ENCODE measurements at regions not wholly inside any gene's neighbourhood (a gene's known extent, or its start where the extent isn't known, plus 50 kb on each side); places are given as distances from the start of the nearest gene placed in this dataset.

GRCh38 chr1:67948151-67949080, 102.0 kb downstream of the DIRAS3 start:
- peak; percentile 86 for DNase-seq (ENCODE audit: low read depth)

DNA sequence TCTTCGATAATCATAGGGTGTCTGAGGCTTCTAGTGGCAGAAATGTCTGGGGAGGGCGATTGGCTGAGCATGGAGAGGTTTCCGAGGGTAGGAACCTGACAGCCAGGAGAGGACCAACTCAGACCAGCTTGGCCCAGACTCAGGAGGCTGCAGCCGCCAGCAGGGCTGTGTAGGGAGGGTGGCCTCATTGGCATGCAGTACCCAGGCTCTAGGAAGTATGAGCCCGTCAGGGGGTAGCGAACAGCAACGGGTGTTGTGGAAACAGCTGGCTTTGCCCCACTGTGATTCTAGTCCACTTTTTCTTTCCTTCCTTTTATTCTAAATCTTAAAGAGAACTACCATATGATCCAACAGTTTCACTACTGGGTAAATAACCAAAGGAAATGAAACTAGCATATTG, 103.3 kb downstream of the DIRAS3 start:
- no peak for DNase-seq (ENCODE audit: low read depth)

- no peak for DNase-seq (ENCODE audit: low read depth)
Observed at GRCh38 chr1:67945733-67946374, 104.6 kb downstream of the DIRAS3 start.

DNA sequence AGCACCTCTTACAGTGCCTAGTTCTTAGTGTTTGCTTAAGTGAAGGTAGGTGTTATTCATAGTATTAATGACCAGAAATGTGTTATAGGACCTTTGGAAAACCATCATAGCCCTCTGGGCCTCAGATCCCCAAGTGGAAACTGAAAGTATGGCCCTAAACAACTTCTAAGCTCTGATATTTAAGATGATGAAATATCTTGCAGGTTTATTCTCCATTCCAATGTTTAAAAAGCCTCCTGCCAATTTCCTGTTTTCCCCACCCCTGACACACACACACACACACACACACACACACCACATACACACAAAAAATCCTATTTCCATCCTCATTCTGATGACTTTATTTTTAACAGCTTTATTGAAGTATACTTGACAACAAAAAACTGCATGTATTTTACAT, 108.2 kb downstream of the DIRAS3 start:
- peak; percentile 20 for DNase-seq (ENCODE audit: low read depth)

DNA sequence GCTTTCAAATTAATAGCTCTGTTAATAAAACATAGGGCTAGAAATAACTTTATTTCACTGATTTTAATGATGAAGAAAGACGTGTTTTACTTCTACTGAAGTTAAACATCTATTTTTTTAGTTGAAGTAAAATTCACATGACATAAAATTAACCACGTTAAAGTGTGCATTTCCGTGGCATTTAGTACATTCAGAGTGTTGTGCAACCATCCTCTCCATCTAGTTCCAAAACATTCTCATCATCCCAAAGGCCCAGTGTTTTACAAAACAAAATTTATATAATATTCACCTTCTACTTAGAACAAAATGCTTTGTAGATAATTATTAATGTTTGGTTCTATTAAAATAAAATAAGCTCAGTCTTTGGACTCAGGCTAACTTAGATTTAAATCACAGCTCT, 108.5 kb upstream of the GNG12 start:
- peak; percentile 22 for DNase-seq (ENCODE audit: low read depth)

GRCh38 chr1:67941155-67941554, 107.9 kb upstream of the GNG12 start:
- DNase-seq (ENCODE audit: low read depth) = no peak

DNA sequence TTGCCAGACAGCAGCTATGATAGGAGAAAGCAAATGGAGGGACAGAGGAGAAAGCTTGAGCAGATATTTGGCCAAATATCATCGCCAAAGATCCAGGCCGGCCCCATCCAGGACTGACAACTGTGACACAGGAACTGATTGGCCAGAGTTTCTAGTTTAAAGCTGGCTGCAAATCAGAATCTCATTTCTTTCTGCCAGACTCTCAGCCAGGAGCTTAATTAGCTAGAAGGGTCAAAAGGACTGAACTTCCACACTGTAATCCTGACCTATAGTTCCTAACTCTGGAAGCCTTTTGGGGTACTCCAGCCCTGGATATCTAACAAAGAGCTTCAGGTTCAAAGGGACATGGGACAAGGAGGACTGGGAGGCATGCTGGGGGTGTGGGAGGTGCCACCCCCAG, 106.7 kb upstream of the GNG12 start:
- no peak for DNase-seq (ENCODE audit: low read depth)

GRCh38 chr1:67939186-67939743, 106.0 kb upstream of the GNG12 start:
- no peak for DNase-seq (ENCODE audit: low read depth)

DNA sequence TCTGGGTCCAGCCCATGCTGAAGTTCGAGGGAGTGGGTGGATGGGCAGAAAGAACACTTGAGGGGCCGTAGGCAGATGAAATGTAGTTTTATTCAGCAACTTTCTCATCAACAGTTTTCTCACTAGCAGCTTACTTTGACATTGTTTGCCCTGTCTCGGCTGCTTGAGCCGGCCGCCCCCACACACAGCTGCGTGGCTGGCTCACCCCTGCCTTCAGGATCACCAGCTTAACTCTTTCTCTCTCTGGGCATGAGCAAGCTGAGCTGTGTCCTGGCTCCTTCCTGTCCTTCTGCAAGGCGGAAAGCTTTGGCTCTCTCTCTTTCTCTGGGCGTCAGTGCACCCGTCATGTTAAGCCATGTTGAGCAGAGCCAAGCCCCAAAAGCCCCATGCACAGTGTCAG, 104.4 kb upstream of the GNG12 start:
- DNase-seq (ENCODE audit: low read depth) = no peak

DNA sequence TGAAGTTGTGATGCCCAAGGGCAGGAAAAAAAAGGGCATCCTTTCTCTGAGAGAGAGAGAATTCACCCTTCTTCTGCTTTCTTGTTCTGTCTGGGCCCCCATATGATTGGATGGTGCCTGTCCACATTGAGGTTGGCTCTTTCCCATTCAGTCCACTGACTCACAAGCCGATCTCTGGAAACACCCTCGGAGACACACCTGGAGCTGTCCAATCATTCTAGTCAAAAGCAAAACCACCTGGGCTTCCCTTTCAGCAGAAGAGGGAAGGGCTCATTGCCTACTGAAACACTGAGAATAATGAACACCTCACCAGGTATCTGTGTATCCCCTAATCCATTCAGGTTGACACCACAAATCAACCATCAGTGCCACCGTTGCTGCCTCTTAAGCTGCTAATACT, 103.7 kb upstream of the GNG12 start:
- DNase-seq (ENCODE audit: low read depth) = no peak

DNA sequence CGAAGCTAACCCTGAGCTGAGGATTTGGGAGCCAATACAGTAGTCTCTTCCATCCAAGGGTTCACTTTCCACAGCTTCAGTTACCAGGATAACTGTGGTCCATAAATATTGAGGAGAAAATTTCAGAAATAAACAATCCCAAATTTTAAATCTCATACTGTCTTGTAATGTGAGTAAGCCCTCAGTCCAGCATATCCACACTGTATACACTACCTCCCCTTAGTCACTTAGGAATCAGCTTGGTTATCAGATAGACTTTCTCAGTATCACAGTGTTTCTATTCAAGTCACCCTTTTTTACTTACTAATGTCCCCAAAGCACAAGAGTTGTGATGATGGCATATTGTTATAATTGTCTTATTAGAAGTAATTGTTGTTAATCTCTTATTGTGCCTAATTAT, 102.3 kb upstream of the GNG12 start:
- DNase-seq (ENCODE audit: low read depth) = no peak

GRCh38 chr1:67931198-67931597, 97.9 kb upstream of the GNG12 start:
- no peak for DNase-seq (ENCODE audit: low read depth)

DNA sequence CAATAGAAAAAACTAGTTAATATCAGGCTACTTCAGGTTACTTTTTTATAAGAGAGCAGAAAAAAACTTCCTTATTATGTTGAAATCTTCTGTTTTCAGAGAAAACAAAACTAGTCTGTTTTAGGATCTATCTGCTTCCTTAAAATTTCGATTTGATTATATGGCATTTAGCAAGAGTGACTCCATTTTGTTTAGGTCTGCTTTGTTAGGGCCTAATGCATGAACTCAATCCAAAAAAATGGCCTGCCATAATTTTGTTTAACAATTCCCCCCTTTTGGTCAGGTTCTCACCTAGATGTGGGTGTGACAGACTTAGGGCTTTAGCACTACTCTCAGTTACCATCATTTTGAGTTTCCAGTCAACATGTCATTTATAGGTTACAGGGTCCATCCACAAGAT, 89.8 kb upstream of the GNG12 start:
- DNase-seq (ENCODE audit: low read depth) = no peak

- DNase-seq (ENCODE audit: low read depth) = no peak
Observed at GRCh38 chr1:67921725-67922489, 88.6 kb upstream of the GNG12 start.

DNA sequence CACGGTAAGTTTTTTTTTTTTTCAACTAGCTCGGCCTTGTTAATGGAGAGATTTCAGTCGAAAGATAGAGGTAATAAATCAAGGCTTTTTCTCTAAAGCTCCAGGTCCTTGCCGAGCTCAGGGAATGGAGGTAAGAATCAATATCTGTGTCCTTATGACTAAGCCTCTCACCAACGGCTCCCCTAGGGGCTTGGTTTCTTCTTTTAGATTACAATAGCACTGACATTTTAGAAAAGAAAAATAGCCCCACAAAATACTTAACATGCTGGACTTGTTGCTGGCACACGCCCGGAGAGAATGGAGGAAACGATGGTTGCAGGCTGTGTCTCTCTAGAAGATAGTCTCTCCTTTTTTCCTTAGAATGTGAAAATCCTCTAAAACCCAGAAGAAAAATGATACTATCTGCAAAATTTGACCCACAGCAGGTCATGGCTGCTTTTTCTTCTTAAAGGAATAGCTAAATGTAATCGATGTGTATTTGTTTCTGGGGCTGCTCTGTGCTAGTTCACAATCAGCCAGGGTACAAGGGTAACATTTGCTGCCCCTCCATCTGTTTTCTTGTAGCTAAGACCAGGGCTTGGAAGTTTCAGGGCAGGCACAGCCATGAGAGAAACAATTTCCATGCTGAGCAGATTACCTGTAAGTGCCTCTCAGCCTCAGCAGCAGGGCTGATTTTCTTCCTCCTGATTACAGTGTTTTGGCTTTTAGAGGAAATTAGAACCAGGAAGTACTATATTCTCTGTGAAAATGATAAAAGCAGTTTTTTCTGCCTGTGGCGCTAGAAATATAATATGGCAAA, 86.2 kb upstream of the GNG12 start:
- DNase-seq (ENCODE audit: low read depth) = no peak

- no peak for DNase-seq (ENCODE audit: low read depth)
Observed at GRCh38 chr1:67918067-67918466, 84.8 kb upstream of the GNG12 start.

- DNase-seq (ENCODE audit: low read depth) = no peak
Observed at GRCh38 chr1:67917006-67917405, 83.7 kb upstream of the GNG12 start.

GRCh38 chr1:67916140-67916886, 83.0 kb upstream of the GNG12 start:
- no peak for DNase-seq (ENCODE audit: low read depth)

DNA sequence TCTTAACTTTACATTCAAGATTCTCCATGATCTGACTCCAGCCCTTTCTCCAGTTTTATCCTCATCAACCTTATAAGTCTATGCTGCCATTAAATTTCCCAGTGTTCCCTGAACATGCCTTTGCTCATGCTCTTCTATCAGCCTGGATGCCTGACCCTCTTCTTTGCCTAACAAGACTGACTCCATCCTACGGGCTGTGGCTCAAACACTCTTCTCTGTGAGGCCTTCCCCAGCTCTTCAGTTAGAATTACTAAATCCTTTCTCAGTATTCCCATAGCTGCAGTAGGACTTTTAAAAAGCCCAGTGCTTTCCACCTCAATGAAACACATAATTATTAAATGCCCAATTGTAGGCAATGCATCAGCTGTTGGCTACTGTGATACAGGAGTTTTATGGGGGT, 76.5 kb upstream of the GNG12 start:
- no peak for DNase-seq (ENCODE audit: low read depth)

DNA sequence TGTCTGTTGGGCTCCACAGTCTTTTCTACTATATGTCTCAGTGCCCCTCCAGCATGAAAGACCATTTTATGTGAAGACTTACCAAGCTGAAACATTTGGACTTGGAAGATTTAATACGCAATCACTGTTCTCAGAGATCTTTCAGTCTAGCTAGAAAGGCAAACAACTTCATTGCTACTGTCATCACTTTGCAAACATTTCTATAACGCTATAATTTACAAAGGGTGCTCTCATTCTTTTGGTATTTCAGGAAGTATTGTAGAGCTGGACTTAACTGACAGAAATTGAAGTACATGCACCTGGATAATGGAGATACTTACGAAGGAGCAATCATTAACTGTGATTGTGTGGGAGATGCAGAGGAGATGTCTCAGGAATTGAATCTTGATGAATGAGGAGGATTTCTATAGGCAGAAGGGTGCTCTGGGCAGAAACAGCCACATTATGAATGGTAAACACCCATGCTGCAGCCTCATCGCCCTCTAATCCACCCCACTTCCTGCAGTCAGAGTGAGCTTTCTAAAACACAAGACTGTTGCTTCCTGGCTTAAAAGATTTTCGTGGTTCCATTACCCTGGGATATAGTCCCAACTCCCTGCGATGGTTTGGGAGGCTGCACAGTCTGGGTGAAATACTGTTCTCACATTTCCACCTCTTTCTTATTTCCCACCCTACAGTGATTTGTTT, 75.1 kb upstream of the GNG12 start:
- DNase-seq (ENCODE audit: low read depth) = no peak
